PFSK-1 (cell line): ENCODE measurements at regions not wholly inside any gene's neighbourhood (a gene's known extent, or its start where the extent isn't known, plus 50 kb on each side); places are given as distances from the start of the nearest gene placed in this dataset.

ENCODE experiments used
- FOXP2 ChIP-seq: optimal IDR thresholded peaks from 2 replicates; pipeline ENCODE3; 2011; ENCODE audit warnings: borderline replicate concordance, control low read depth, inconsistent platforms; ENCODE audit not compliant: insufficient read depth; ENCODE audit errors: extremely low read length, extremely low read depth
- POLR2AphosphoS5 ChIP-seq: IDR thresholded peaks from 2 replicates; pipeline ENCODE4 v1.6.1; 2012; ENCODE audit warnings: low read depth, mild to moderate bottlenecking, control low read depth, low read length, moderate library complexity
- SIN3A ChIP-seq: IDR thresholded peaks from 2 replicates; pipeline ENCODE4 v1.6.1; 2012; ENCODE audit warnings: mild to moderate bottlenecking, low read length, moderate library complexity, borderline replicate concordance; ENCODE audit not compliant: insufficient read depth
- TAF1 ChIP-seq: IDR thresholded peaks from 2 replicates; pipeline ENCODE4 v1.6.1; 2012; ENCODE audit warnings: low read length, control low read depth, borderline replicate concordance; ENCODE audit not compliant: insufficient read depth
- TF ChIP-seq, protein P1 (sequence below), 2 experiments: IDR thresholded peaks; 2 replicates each; pipeline versions ENCODE4 v1.6.1 to v1.8.0; 2011 to 2012; ENCODE audit warnings: low read depth in 2 of 2, low read length in 2 of 2, control low read depth in 1 of 2, inconsistent platforms in 1 of 2, mild to moderate bottlenecking in 1 of 2, moderate library complexity in 1 of 2; ENCODE audit not compliant: insufficient read depth in 1 of 2

DNA sequence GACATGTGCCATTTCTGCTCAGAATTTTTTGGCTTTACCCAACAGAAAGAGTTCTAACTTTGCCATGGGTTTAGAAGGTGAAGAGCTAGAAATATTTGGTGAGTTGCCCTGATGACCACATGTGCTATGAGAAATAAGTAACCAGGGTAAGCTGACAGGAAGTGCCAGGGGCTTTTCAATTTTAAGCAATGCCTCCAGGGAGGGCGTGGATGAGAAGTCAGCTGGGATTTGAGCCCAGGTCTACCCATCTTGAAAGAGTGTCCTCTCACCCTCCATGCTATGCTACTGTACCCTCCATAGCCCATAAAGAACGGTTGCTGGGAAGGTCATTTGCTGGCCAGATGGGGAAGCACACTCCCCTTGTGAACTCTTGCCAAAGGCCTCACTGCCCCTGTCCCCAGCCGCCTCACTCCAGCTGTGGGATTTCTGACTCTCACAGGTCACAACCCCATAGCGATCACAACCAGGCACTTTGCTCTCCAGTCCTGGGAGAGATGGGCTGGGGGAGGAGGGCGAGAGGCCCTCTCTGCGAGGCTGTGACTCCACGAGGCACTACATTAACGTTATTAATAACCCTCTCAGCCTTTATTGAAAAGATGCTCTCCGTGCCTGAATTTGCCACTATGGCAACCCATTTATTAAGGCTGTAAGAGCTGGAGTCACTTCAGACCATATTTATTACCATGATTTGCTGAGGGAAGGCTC, 291.1 kb downstream of the DHX35 start:
- TF ChIP-seq FOXP2, result no peak

DNA sequence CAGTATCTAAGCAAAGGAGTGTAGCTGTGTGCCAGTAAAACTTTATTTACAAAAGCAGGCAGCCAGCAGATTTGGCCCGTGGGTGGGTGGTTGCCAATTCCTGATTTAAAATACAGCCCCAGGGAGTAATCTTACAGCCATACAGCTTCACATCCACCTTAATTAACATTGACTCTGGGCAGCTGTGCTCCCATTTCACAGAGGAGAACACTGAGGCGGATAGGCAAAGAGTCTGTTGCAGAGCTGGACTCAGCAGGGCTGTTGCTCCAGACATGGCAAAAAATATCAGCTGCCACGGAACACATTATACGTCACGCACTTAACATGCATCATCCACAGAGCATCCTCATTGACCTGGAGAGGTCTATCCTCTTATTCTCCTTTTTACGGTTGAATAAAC, 289.9 kb downstream of the DHX35 start:
- no peak for TF ChIP-seq POLR2AphosphoS5
- no peak for TF ChIP-seq TAF1
- TF ChIP-seq SIN3A, result no peak

DNA sequence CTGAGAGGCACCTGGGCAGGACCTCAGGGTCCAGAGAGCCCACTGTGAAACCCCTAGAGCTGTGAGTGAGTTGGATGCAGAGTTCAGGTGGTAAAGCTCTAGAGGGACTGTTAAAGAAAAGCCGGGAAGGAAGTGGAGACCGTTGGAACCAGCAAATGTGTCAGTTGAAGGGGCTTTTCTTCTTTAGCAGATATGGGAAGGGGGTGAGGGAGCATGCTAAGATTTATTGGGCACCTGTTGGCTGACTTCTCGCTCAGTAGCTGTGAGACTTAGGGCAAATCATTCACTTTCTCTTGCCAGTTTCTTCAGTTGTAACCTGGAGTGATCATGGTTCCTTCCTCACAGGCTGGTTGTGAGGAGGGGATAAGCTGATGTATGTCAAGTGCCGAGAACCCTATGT, 287.7 kb downstream of the DHX35 start:
- TF ChIP-seq TAF1, result no peak
- no peak for TF ChIP-seq SIN3A
- no peak for TF ChIP-seq FOXP2
- TF ChIP-seq POLR2AphosphoS5, result no peak
- TF ChIP-seq, protein P1, sequence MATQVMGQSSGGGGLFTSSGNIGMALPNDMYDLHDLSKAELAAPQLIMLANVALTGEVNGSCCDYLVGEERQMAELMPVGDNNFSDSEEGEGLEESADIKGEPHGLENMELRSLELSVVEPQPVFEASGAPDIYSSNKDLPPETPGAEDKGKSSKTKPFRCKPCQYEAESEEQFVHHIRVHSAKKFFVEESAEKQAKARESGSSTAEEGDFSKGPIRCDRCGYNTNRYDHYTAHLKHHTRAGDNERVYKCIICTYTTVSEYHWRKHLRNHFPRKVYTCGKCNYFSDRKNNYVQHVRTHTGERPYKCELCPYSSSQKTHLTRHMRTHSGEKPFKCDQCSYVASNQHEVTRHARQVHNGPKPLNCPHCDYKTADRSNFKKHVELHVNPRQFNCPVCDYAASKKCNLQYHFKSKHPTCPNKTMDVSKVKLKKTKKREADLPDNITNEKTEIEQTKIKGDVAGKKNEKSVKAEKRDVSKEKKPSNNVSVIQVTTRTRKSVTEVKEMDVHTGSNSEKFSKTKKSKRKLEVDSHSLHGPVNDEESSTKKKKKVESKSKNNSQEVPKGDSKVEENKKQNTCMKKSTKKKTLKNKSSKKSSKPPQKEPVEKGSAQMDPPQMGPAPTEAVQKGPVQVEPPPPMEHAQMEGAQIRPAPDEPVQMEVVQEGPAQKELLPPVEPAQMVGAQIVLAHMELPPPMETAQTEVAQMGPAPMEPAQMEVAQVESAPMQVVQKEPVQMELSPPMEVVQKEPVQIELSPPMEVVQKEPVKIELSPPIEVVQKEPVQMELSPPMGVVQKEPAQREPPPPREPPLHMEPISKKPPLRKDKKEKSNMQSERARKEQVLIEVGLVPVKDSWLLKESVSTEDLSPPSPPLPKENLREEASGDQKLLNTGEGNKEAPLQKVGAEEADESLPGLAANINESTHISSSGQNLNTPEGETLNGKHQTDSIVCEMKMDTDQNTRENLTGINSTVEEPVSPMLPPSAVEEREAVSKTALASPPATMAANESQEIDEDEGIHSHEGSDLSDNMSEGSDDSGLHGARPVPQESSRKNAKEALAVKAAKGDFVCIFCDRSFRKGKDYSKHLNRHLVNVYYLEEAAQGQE (IDR thresholded peaks at IDR 0.05; ENCODE audit: insufficient read depth in 1 of 2, low read depth in 2 of 2, low read length in 2 of 2), result no peak

DNA sequence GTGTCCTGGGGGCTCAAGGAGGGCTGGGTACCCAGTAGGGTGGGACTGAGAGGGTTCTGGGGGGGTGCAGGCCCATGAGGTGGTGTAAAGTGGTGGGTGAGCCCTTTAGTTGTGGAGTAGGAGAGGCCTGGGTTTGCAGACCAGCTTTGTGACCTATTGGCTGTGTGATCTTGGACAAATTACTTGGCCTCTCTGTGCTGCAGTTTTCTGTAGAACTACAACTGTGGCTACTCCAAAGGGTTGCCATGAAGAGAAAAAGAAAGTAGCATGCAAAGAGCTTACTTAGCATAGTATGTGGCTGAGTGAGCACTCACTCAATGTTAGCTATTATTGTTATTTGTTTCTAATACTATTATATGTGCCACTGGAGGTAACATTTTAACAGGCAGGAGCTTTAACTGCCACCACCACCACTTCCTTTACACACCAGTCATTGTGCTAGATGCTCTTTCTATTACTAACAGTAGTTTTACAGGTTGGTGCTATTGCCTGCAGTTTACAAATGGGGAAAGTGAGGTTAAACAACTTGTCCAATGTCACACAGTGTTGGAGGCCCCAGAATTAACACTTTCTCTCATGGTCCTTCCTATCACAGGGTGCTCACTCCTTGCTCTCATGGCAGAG, 286.8 kb downstream of the DHX35 start:
- TF ChIP-seq, protein P1 (IDR thresholded peaks at IDR 0.05; ENCODE audit: insufficient read depth in 1 of 2, low read depth in 2 of 2, low read length in 2 of 2), result no peak
- no peak for TF ChIP-seq FOXP2
- TF ChIP-seq TAF1, result no peak
- no peak for TF ChIP-seq POLR2AphosphoS5
- TF ChIP-seq SIN3A, result no peak

DNA sequence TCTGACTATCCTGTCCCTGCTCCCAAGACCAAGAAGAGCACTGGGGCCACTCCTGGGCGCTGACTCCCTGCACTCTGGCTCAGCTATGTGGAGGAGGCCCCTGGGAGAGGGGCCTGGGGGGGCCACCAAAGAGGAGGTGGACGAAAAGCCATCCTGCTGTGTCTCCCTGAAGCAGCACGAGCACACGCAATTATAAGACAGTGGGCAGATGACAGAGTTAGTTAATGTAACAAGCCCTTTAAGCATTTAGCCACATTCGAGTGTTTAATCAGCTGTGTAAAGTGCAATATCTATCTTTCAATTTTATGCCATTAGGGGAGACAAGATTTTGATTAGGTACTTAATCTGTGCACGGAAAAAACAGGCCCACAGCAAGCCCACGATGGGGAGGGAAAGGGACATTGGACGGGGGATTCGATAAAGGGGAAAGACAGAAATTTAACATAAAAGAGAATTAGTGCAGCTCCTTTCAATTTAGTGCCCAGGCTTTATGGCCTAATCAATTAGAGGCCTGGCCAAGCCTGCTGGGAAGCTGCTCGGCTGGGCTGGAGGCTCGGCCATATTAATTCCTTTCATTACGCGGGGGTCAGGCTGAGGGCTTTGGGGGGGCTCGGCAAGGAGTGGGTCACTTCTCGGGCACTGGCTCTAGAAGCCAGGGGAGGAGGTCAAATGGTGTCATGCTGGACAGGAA, 286.2 kb downstream of the DHX35 start:
- TF ChIP-seq, protein P1 (IDR thresholded peaks at IDR 0.05; ENCODE audit: insufficient read depth in 1 of 2, low read depth in 2 of 2, low read length in 2 of 2), result no peak
- no peak for TF ChIP-seq FOXP2
- TF ChIP-seq POLR2AphosphoS5, result no peak
- no peak for TF ChIP-seq TAF1
- TF ChIP-seq SIN3A, result no peak

DNA sequence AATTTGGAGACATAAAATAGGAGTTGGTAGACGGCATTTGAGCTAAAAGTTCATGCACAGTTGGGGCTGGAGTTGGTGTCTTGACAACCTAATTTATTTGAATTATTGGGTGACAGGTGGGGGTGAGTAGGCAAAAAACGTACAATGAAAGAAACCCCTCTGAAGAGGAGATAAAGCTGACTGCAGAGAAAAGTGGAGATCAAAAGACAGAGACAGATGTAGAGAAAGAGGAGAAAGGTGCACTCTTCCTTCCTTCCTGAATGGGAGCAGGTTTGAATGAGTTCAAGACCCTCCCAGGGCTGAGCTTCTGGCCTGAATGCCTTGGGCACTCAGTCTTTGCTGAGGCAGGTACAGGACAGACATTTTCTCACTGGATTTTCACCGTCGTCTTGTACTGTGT, 284.3 kb downstream of the DHX35 start:
- TF ChIP-seq, protein P1 (IDR thresholded peaks at IDR 0.05; ENCODE audit: insufficient read depth in 1 of 2, low read depth in 2 of 2, low read length in 2 of 2), result no peak
- TF ChIP-seq TAF1 (no peak), POLR2AphosphoS5 (no peak), SIN3A (no peak), FOXP2 (no peak)
